Tibial nerve (tissue), 4 donors: ENCODE measurements at regions not wholly inside any gene's neighbourhood (a gene's known extent, or its start where the extent isn't known, plus 50 kb on each side); places are given as distances from the start of the nearest gene placed in this dataset.

ENCODE experiments used
- DNase-seq, 2 donors: peaks; one replicate each; pipeline ENCODE4 v3.0.0-alpha.2; 2019; ENCODE audit warnings: low spot score in 2 of 2
- H3K27ac ChIP-seq, 4 donors: fragments of 200-600 bp; sonication (generic) in 3 of 4; one replicate each; pipeline ENCODE4 v1.5.1; 2017 to 2019; ENCODE audit warnings: mild to moderate bottlenecking in 1 of 4
- H3K27me3 ChIP-seq, 2 donors: fragments of 200-600 bp; sonication (generic) in 1 of 2; one replicate each; pipeline versions ENCODE4 v1.5.1 to v1.6.0; 2017 to 2019
- H3K36me3 ChIP-seq, 3 donors: fragments of 200-600 bp; sonication (generic); one replicate each; pipeline ENCODE4 v1.5.1; 2018 to 2019
- H3K4me1 ChIP-seq, 4 donors: fragments of 200-600 bp; sonication (generic) in 3 of 4; one replicate each; pipeline ENCODE4 v1.5.1; 2017 to 2019
- H3K4me3 ChIP-seq, 4 donors: fragments of 200-600 bp; sonication (generic) in 3 of 4; one replicate each; pipeline ENCODE4 v1.5.1; 2017 to 2019; ENCODE audit warnings: mild to moderate bottlenecking in 1 of 4, moderate library complexity in 1 of 4
- H3K9me3 ChIP-seq, 4 donors: fragments of 200-600 bp; sonication (generic) in 3 of 4; one replicate each; pipeline ENCODE4 v1.5.1; 2017 to 2019
- CTCF ChIP-seq, 5 experiments: fragments of 200-600 bp in 3 of 5; fragments of 450-650 bp in 2 of 5; sonication (generic) in 3 of 5; IDR thresholded peaks; one replicate each; pipeline ENCODE4 v1.5.1; 2016 to 2019; ENCODE audit warnings: antibody characterized with exemption in 5 of 5, mild to moderate bottlenecking in 3 of 5, moderate library complexity in 2 of 5
- EP300 ChIP-seq, 2 donors: sonication (generic); formaldehyde crosslinking; IDR thresholded peaks; one replicate each; pipeline ENCODE4 v1.6.1; 2017; ENCODE audit warnings: antibody characterized with exemption in 2 of 2, mild to moderate bottlenecking in 1 of 2
- POLR2A ChIP-seq, 2 donors: fragments of 450-650 bp; IDR thresholded peaks; one replicate each; pipeline ENCODE4 v1.6.1; 2017; ENCODE audit warnings: antibody characterized with exemption in 2 of 2, mild to moderate bottlenecking in 2 of 2, moderate library complexity in 2 of 2
- WGBS, 2 donors: methylation state at CpG; one replicate each; pipeline ENCODE4 v1.1.5; 2018; 5-methylcytosine and 5-hydroxymethylcytosine counted together

- TF ChIP-seq EP300 (IDR thresholded peaks at IDR 0.05) = no peak
- no peak for TF ChIP-seq POLR2A (IDR thresholded peaks at IDR 0.05)
- no peak for TF ChIP-seq CTCF (IDR thresholded peaks at IDR 0.05)
- Histone ChIP-seq H3K27me3 (no peaks in the 10 kb centered on the region), H3K4me3 (no peak overlapping the region), H3K27ac (no peak overlapping the region), H3K9me3 (no peaks in the 10 kb centered on the region), H3K4me1 (no peaks in the 10 kb centered on the region), H3K36me3 (no peaks in the 10 kb centered on the region)
- DNase-seq = no peak
- WGBS, 2 donors = 85 to 90% methylated on average over 1 of the region's 1 CpG
These were observed 502.1 kb downstream of the RFC3 start for GRCh38 chr13:34320084-34320483.

- H3K4me1 ChIP-seq = no peaks in the 10 kb centered on the region
- TF ChIP-seq EP300 (IDR thresholded peaks at IDR 0.05) = no peak
- TF ChIP-seq POLR2A (IDR thresholded peaks at IDR 0.05) = no peak
- H3K4me3 ChIP-seq = no peak overlapping the region
- H3K9me3 ChIP-seq = no peaks in the 10 kb centered on the region
- H3K27me3 ChIP-seq = no peaks in the 10 kb centered on the region
- DNase-seq = no peak
- H3K27ac ChIP-seq = no peak overlapping the region
- WGBS, 2 donors = 80 to 86% methylated on average over 9 of the region's 9 CpGs
- no peaks in the 10 kb centered on the region for H3K36me3 ChIP-seq
These were observed 504.2 kb downstream of the RFC3 start for GRCh38 chr13:34322014-34322742.

GRCh38 chr13:34322743-34323074 is 504.8 kb downstream of the RFC3 start:
- TF ChIP-seq POLR2A (IDR thresholded peaks at IDR 0.05) = no peak
- TF ChIP-seq EP300 (IDR thresholded peaks at IDR 0.05) = no peak
- no peak for TF ChIP-seq CTCF (IDR thresholded peaks at IDR 0.05)
- Histone ChIP-seq H3K36me3 (no peaks in the 10 kb centered on the region), H3K4me1 (no peaks in the 10 kb centered on the region), H3K27me3 (no peaks in the 10 kb centered on the region), H3K9me3 (no peaks in the 10 kb centered on the region), H3K27ac (no peak overlapping the region), H3K4me3 (no peak overlapping the region)
- DNase-seq = no peak
- WGBS, 2 donors = 90 to 97% methylated on average over 3 of the region's 3 CpGs

- Histone ChIP-seq H3K4me1 (no peaks in the 10 kb centered on the region), H3K27me3 (no peaks in the 10 kb centered on the region), H3K36me3 (no peaks in the 10 kb centered on the region), H3K27ac (no peak overlapping the region), H3K4me3 (no peak overlapping the region), H3K9me3 (no peaks in the 10 kb centered on the region)
- 81 to 83% methylated on average over 20 of the region's 20 CpGs for WGBS, 2 donors
- DNase-seq = no peak
- TF ChIP-seq POLR2A (IDR thresholded peaks at IDR 0.05) (no peak), CTCF (IDR thresholded peaks at IDR 0.05) (no peak), EP300 (IDR thresholded peaks at IDR 0.05) (no peak)
These were observed 517.4 kb downstream of the RFC3 start for GRCh38 chr13:34335014-34336007.

GRCh38 chr13:34338102-34338501 is 520.2 kb downstream of the RFC3 start:
- Histone ChIP-seq H3K27ac (no peak overlapping the region), H3K9me3 (no peaks in the 10 kb centered on the region), H3K4me3 (no peak overlapping the region), H3K36me3 (no peaks in the 10 kb centered on the region), H3K27me3 (no peaks in the 10 kb centered on the region), H3K4me1 (no peaks in the 10 kb centered on the region)
- WGBS, 2 donors = 85 to 90% methylated on average over 1 of the region's 1 CpG
- TF ChIP-seq POLR2A (IDR thresholded peaks at IDR 0.05) (no peak), EP300 (IDR thresholded peaks at IDR 0.05) (no peak), CTCF (IDR thresholded peaks at IDR 0.05) (no peak)
- no peak for DNase-seq
